GM12878 (cell line): ENCODE measurements at regions not wholly inside any gene's neighbourhood (a gene's known extent, or its start where the extent isn't known, plus 50 kb on each side); places are given as distances from the start of the nearest gene placed in this dataset.

Experiments used
- ATAC-seq: fragments of 200-7000 bp; cut with Tn5 transposase; 3 replicates; pipeline ENCODE4 v1.9.1; 2020; ENCODE audit warnings: mild to moderate bottlenecking, moderate library complexity
- BruUV-seq: library from RNA; stranded (reverse); fragments of 400-500 nt; replicated peaks from 2 replicates; lab custom pipeline; 2021; lab: Mats Ljungman, UMichigan
- CTCF ChIA-PET: fragments of 300-600 bp; sonication (Branson Sonifier 250); formaldehyde crosslinking; extraction: SDS; loops from one replicate; lab custom pipeline; 2021; ENCODE audit warnings: inconsistent platforms; lab: Yijun Ruan, JAX
- POLR2A ChIA-PET: fragments of 350-600 bp; formaldehyde crosslinking; extraction: SDS; loops from one replicate; lab custom pipeline; 2021; ENCODE audit warnings: inconsistent platforms; lab: Charles Lee
- RAD21 ChIA-PET: fragments of 300-600 bp; sonication (Branson Sonifier 250); formaldehyde crosslinking; loops from one replicate; lab custom pipeline; 2023; ENCODE audit warnings: antibody characterized with exemption; ENCODE audit not compliant: unreplicated experiment; lab: Charles Lee
- SMC1A ChIA-PET: fragments of 300-600 bp; sonication (Branson Sonifier 250); formaldehyde crosslinking; loops from one replicate; lab custom pipeline; 2023; ENCODE audit not compliant: unreplicated experiment, uncharacterized antibody; lab: Charles Lee
- DNase-seq: peaks from one replicate; pipeline ENCODE4 v3.0.0-alpha.2; 2011; ENCODE audit warnings: low read depth, low spot score
- FAIRE-seq: peaks from 3 replicates; lab custom pipeline; 2011; peaks lifted over from hg19 to GRCh38; lab: Jason Lieb, UNC
- H2AFZ ChIP-seq: 2 replicates; pipeline ENCODE4 v1.6.0; 2011; ENCODE audit warnings: low read depth, low read length, control low read depth; ENCODE audit not compliant: control insufficient read depth
- H3K27ac ChIP-seq: 2 replicates; pipeline ENCODE4 v1.5.1; 2011; ENCODE audit warnings: control low read depth; ENCODE audit not compliant: control insufficient read depth, insufficient read depth
- H3K27me3 ChIP-seq, 2 experiments: replicated peaks in 1 of 2; 2 replicates each; pipeline versions ENCODE4 v1.6.0 to v1.6.1; 2011; ENCODE audit warnings: low read length in 1 of 2; ENCODE audit not compliant: control insufficient read depth in 2 of 2, insufficient read depth in 2 of 2
- H3K36me3 ChIP-seq, 2 experiments: 2 replicates each; pipeline ENCODE4 v1.5.1; 2011; ENCODE audit warnings: low read length in 1 of 2; ENCODE audit not compliant: control insufficient read depth in 2 of 2, insufficient read depth in 2 of 2
- H3K4me1 ChIP-seq: 2 replicates; pipeline ENCODE4 v1.6.1; 2011; ENCODE audit warnings: mild to moderate bottlenecking, low read length, moderate library complexity, mixed read lengths; ENCODE audit not compliant: control insufficient read depth, insufficient read depth
- H3K4me2 ChIP-seq: 2 replicates; pipeline ENCODE4 v1.6.0; 2011; ENCODE audit warnings: control low read depth; ENCODE audit not compliant: control insufficient read depth, insufficient read depth
- H3K4me3 ChIP-seq: fragments of 200-600 bp; sonication (generic); 2 replicates; pipeline ENCODE4 v1.5.1; 2016
- H3K79me2 ChIP-seq: 2 replicates; pipeline ENCODE4 v1.6.0; 2011; ENCODE audit warnings: low read length; ENCODE audit not compliant: control insufficient read depth, insufficient read depth
- H3K9ac ChIP-seq: 2 replicates; pipeline ENCODE4 v1.8.0; 2011; ENCODE audit warnings: low read length, control low read depth, mixed read lengths; ENCODE audit not compliant: control insufficient read depth, insufficient read depth
- H3K9me3 ChIP-seq: replicated peaks from 3 replicates; pipeline ENCODE4 v1.5.1; 2011; ENCODE audit warnings: mild to moderate bottlenecking, low read length; ENCODE audit not compliant: control insufficient read depth, insufficient read depth
- H4K20me1 ChIP-seq: 2 replicates; pipeline ENCODE4 v1.6.0; 2011; ENCODE audit not compliant: control insufficient read depth, insufficient read depth
- ATF2 ChIP-seq: IDR thresholded peaks from 2 replicates; pipeline ENCODE4 v1.6.1; 2012; ENCODE audit warnings: low read length, inconsistent platforms
- ATF7 ChIP-seq: fragments of 450-650 bp; IDR thresholded peaks from 2 replicates; pipeline ENCODE4 v1.6.1; 2016; ENCODE audit warnings: low read depth, mild to moderate bottlenecking
- CBX3 ChIP-seq: fragments of 200-600 bp; sonication (generic); IDR thresholded peaks from 2 replicates; pipeline ENCODE4 v1.6.1; 2016; ENCODE audit warnings: low read depth, borderline replicate concordance
- CTCF ChIP-seq, 3 experiments: IDR thresholded peaks in 2 of 3; conservative IDR thresholded peaks in 1 of 3; 2 replicates each; pipeline ENCODE4 v1.5.1; 2011; ENCODE audit warnings: low read depth in 3 of 3, low read length in 3 of 3, mild to moderate bottlenecking in 3 of 3, control low read depth in 2 of 3, moderate library complexity in 2 of 3, inconsistent platforms in 1 of 3, mixed read lengths in 1 of 3; ENCODE audit not compliant: control insufficient read depth in 2 of 3, insufficient read depth in 1 of 3; ENCODE audit errors: extremely low read depth in 1 of 3
- ESRRA ChIP-seq: IDR thresholded peaks from 2 replicates; pipeline ENCODE4 v1.6.1; 2012; ENCODE audit warnings: mild to moderate bottlenecking, low read length, improper control_type of control experiment
- EZH2 ChIP-seq: IDR thresholded peaks from 2 replicates; pipeline ENCODE4 v1.6.1; 2012; ENCODE audit warnings: low read depth, mild to moderate bottlenecking, control low read depth, inconsistent platforms, low read length, borderline replicate concordance; ENCODE audit not compliant: control insufficient read depth
- FOXM1 ChIP-seq: IDR thresholded peaks from 2 replicates; pipeline ENCODE4 v1.6.1; 2012; ENCODE audit warnings: low read depth, mild to moderate bottlenecking, inconsistent platforms, low read length, moderate library complexity
- IKZF1 ChIP-seq: fragments of 450-650 bp; conservative IDR thresholded peaks from 2 replicates; pipeline ENCODE4 v1.6.1; 2017; ENCODE audit warnings: antibody characterized with exemption, mild to moderate bottlenecking
- KDM1A ChIP-seq: fragments of 200-600 bp; sonication (generic); IDR thresholded peaks from 2 replicates; pipeline ENCODE4 v1.6.1; 2016; ENCODE audit warnings: borderline replicate concordance
- NBN ChIP-seq: fragments of 450-650 bp; IDR thresholded peaks from 2 replicates; pipeline ENCODE4 v1.6.1; 2016
- RCOR1 ChIP-seq: conservative IDR thresholded peaks from 2 replicates; pipeline ENCODE4 v1.6.1; 2012; ENCODE audit warnings: low read depth, low read length, improper control_type of control experiment
- SIX5 ChIP-seq: IDR thresholded peaks from 2 replicates; pipeline ENCODE4 v1.6.1; 2011; ENCODE audit warnings: mild to moderate bottlenecking, low read depth, low read length, moderate library complexity; ENCODE audit not compliant: severe bottlenecking
- SMAD1 ChIP-seq: fragments of 450-650 bp; IDR thresholded peaks from 2 replicates; pipeline ENCODE4 v1.6.1; 2018; ENCODE audit warnings: mild to moderate bottlenecking, low read depth; ENCODE audit not compliant: partially characterized antibody
- STAT1 ChIP-seq: fragments of 450-650 bp; conservative IDR thresholded peaks from 2 replicates; pipeline ENCODE4 v1.6.1; 2014; ENCODE audit warnings: antibody characterized with exemption, mild to moderate bottlenecking
- TCF3 ChIP-seq: IDR thresholded peaks from 2 replicates; pipeline ENCODE4 v1.6.1; 2012; ENCODE audit warnings: low read depth, mild to moderate bottlenecking, low read length, borderline replicate concordance; ENCODE audit not compliant: insufficient read depth
- USF2 ChIP-seq: IDR thresholded peaks from 2 replicates; pipeline ENCODE4 v1.6.1; 2011; ENCODE audit warnings: low read depth, low read length, improper control_type of control experiment, borderline replicate concordance
- ZBTB11 ChIP-seq: fragments of 450-650 bp; formaldehyde crosslinking; IDR thresholded peaks from 2 replicates; pipeline ENCODE4 v1.5.0; 2022; ENCODE audit warnings: mild to moderate bottlenecking, missing genetic modification characterization
- WGBS: methylation state at CpG from one replicate; pipeline ENCODE4 v1.1.6; 2016; ENCODE audit warnings: low lambda C conversion rate; ENCODE audit not compliant: insufficient replicate concordance, insufficient coverage; ENCODE audit errors: missing lambda C conversion rate; 5-methylcytosine and 5-hydroxymethylcytosine counted together
- in situ Hi-C: fragments of 300-500 bp; cut with MboI; formaldehyde crosslinking; loops from 9 replicates; pipeline ENCODE4 v1.14.3; 2018; ENCODE audit warnings: mixed read lengths
- intact Hi-C: fragments of 100-400 bp; cut with micrococcal nuclease; formaldehyde crosslinking; loops from one replicate; pipeline ENCODE4 v1.14.2; 2022; ENCODE audit not compliant: unreplicated experiment

- no peak for FAIRE-seq
- DNase-seq: no peak
- in situ Hi-C loops: no loop called here
- ATAC-seq: no peak
- no peaks in the 10 kb centered on the region for H4K20me1 ChIP-seq
- ChIA-PET RAD21 (no interaction called here), SMC1A (interaction anchor here (2.0 kb wide), 1 partner anchor 13 kb away, joined by 7 read pairs; no protein-coding TSS in a partner anchor), POLR2A (no interaction called here), CTCF (no interaction called here)
- no TSS peak for BruUV-seq
- H3K4me3 ChIP-seq: no peak overlapping the region
- H2AFZ ChIP-seq: no peak overlapping the region
- WGBS: 52% methylated on average over 4 of the region's 4 CpGs
- no peaks in the 10 kb centered on the region for H3K36me3 ChIP-seq
- H3K9ac ChIP-seq: no peak overlapping the region
- H3K27ac ChIP-seq: no peak overlapping the region
- H3K4me2 ChIP-seq: no peak overlapping the region
- H3K27me3 ChIP-seq: no peaks in the 10 kb centered on the region
- intact Hi-C loops: no loop called here
- H3K79me2 ChIP-seq: no peaks in the 10 kb centered on the region
- no peaks in the 10 kb centered on the region for H3K4me1 ChIP-seq
- no peaks in the 10 kb centered on the region; the same call in 2 of the 3 replicates for H3K9me3 ChIP-seq
- TF ChIP-seq STAT1 (no peak), CTCF (IDR thresholded peaks at IDR 0.05 in 2 of 3, conservative IDR thresholded peaks at IDR 0.05 in 1 of 3; ENCODE audit: control insufficient read depth in 2 of 3, extremely low read depth in 1 of 3, insufficient read depth in 1 of 3, low read depth in 3 of 3, low read length in 3 of 3) (no peak), CBX3 (no peak), TCF3 (no peak), ZBTB11 (no peak), SIX5 (no peak), ESRRA (no peak), USF2 (no peak), ATF2 (no peak), IKZF1 (no peak), KDM1A (no peak), EZH2 (no peak), NBN (no peak), ATF7 (no peak), RCOR1 (no peak), SMAD1 (no peak), FOXM1 (no peak)
Observed at GRCh38 chr12:91632042-91632786, 449.6 kb upstream of the DCN start.
